CD4-positive, alpha-beta T cell (primary cell): ENCODE measurements at regions not wholly inside any gene's neighbourhood (a gene's known extent, or its start where the extent isn't known, plus 50 kb on each side); places are given as distances from the start of the nearest gene placed in this dataset.

Experiments used
- ATAC-seq: fragments of 200-7000 bp; cut with Tn5 transposase; one replicate; pipeline ENCODE4 v1.10.0; 2022; ENCODE audit warnings: mild to moderate bottlenecking; ENCODE audit not compliant: poor library complexity
- CTCF ChIA-PET: fragments of 350-600 bp; sonication (Branson Sonifier 250); formaldehyde crosslinking; loops from one replicate; lab custom pipeline; 2021; ENCODE audit warnings: antibody characterized with exemption, inconsistent platforms; lab: Charles Lee
- POLR2A ChIA-PET: fragments of 350-600 bp; sonication (Branson Sonifier 250); formaldehyde crosslinking; loops from one replicate; lab custom pipeline; 2021; ENCODE audit warnings: antibody characterized with exemption, inconsistent platforms; lab: Charles Lee
- DNase-seq, 14 experiments: peaks; one replicate each; pipeline ENCODE4 v3.0.0-alpha.2; 2013 to 2020; ENCODE audit warnings: mixed read lengths in 2 of 14
- H3K27ac ChIP-seq, 2 donors: one replicate each; pipeline versions ENCODE4 v1.5.1 to v1.7.0; 2013; ENCODE audit warnings: low read length in 2 of 2, low read depth in 1 of 2, mild to moderate bottlenecking in 1 of 2
- H3K27me3 ChIP-seq, 2 experiments: 1 replicate in 1 of 2; 2 replicates in 1 of 2; pipeline versions ENCODE4 v1.6.1 to v1.7.0; 2013; ENCODE audit warnings: low read length in 2 of 2, control low read depth in 1 of 2, mild to moderate bottlenecking in 1 of 2, moderate library complexity in 1 of 2; ENCODE audit not compliant: insufficient read depth in 2 of 2, control insufficient read depth in 1 of 2
- H3K36me3 ChIP-seq: one replicate; pipeline ENCODE4 v1.6.1; 2013; ENCODE audit warnings: low read length, control low read depth; ENCODE audit not compliant: insufficient read depth
- H3K4me1 ChIP-seq: one replicate; pipeline ENCODE4 v1.6.1; 2013; ENCODE audit warnings: low read length, control low read depth; ENCODE audit not compliant: insufficient read depth
- H3K4me3 ChIP-seq: one replicate; pipeline ENCODE4 v1.5.1; 2013; ENCODE audit warnings: mild to moderate bottlenecking, low read length, moderate library complexity
- H3K9me3 ChIP-seq, 2 experiments: 1 replicate in 1 of 2; 2 replicates in 1 of 2; pipeline versions ENCODE4 v1.6.1 to v1.7.0; 2013; ENCODE audit warnings: low read length in 2 of 2, mild to moderate bottlenecking in 2 of 2, control low read depth in 1 of 2, moderate library complexity in 1 of 2; ENCODE audit not compliant: control insufficient read depth in 1 of 2, insufficient read depth in 1 of 2
- H3K27ac Mint-ChIP-seq: one replicate; pipeline ENCODE4 v1.8.0; 2020; ENCODE audit warnings: mixed read lengths
- H3K27me3 Mint-ChIP-seq: one replicate; pipeline ENCODE4 v1.8.0; 2021; ENCODE audit warnings: mixed read lengths
- H3K36me3 Mint-ChIP-seq: one replicate; pipeline ENCODE4 v1.8.0; 2021; ENCODE audit warnings: low read depth, mixed read lengths
- H3K4me1 Mint-ChIP-seq: one replicate; pipeline ENCODE4 v1.8.0; 2021; ENCODE audit warnings: low read depth, mixed read lengths
- H3K4me3 Mint-ChIP-seq: one replicate; pipeline ENCODE4 v1.8.0; 2020; ENCODE audit warnings: mild to moderate bottlenecking, mixed read lengths
- H3K9me3 Mint-ChIP-seq: one replicate; pipeline ENCODE4 v1.8.0; 2020; ENCODE audit warnings: mixed read lengths
- intact Hi-C, 2 experiments: fragments of 100-400 bp; cut with DNase I in 1 of 2; cut with micrococcal nuclease in 1 of 2; formaldehyde crosslinking; loops; one replicate each; pipeline versions ENCODE4 v1.15.1 to v1.9.0; 2023 to 2025; cut with DNase I, micrococcal nuclease
- TF ChIP-seq, protein P1 (sequence below): fragments of 200-600 bp; IDR thresholded peaks from one replicate; pipeline ENCODE4 v1.8.0; 2022; ENCODE audit warnings: antibody characterized with exemption, mild to moderate bottlenecking

DNA sequence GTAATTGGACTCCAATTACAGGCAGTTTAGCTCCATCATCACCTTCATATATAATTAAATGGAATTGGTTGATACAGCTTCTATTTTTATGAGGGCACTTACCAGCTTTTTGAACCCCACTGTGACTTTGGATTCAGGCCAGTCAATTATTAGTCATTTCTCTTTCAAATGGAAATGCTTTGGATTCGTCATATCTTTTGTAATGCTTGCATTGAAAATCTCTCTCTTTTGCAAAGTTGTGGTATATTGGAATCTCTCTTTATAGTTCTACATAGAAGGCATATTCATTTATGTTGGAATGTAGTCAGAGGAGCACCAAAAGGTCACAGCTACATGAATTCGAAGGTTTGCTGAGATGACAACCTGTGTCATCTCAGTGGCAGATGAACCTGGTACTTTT lies 1074.3 kb upstream of the SLC10A2 start:
- ChIA-PET CTCF (no interaction called here), POLR2A (no interaction called here)
- Mint-ChIP-seq H3K9me3 (no peaks in the 10 kb centered on the region), H3K36me3 (no peaks in the 10 kb centered on the region), H3K4me1 (no peaks in the 10 kb centered on the region), H3K27ac (no peak overlapping the region), H3K4me3 (no peak overlapping the region), H3K27me3 (no peaks in the 10 kb centered on the region)
- ATAC-seq (no peak), DNase-seq (no peak)
- Histone ChIP-seq H3K9me3 (no peaks in the 10 kb centered on the region), H3K27me3 (no peaks in the 10 kb centered on the region), H3K4me1 (no peaks in the 10 kb centered on the region), H3K4me3 (no peak overlapping the region), H3K27ac (no peak overlapping the region), H3K36me3 (no peaks in the 10 kb centered on the region)
- intact Hi-C loops, result no loop called here
- TF ChIP-seq, protein P1, sequence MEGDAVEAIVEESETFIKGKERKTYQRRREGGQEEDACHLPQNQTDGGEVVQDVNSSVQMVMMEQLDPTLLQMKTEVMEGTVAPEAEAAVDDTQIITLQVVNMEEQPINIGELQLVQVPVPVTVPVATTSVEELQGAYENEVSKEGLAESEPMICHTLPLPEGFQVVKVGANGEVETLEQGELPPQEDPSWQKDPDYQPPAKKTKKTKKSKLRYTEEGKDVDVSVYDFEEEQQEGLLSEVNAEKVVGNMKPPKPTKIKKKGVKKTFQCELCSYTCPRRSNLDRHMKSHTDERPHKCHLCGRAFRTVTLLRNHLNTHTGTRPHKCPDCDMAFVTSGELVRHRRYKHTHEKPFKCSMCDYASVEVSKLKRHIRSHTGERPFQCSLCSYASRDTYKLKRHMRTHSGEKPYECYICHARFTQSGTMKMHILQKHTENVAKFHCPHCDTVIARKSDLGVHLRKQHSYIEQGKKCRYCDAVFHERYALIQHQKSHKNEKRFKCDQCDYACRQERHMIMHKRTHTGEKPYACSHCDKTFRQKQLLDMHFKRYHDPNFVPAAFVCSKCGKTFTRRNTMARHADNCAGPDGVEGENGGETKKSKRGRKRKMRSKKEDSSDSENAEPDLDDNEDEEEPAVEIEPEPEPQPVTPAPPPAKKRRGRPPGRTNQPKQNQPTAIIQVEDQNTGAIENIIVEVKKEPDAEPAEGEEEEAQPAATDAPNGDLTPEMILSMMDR, result no peak

DNA sequence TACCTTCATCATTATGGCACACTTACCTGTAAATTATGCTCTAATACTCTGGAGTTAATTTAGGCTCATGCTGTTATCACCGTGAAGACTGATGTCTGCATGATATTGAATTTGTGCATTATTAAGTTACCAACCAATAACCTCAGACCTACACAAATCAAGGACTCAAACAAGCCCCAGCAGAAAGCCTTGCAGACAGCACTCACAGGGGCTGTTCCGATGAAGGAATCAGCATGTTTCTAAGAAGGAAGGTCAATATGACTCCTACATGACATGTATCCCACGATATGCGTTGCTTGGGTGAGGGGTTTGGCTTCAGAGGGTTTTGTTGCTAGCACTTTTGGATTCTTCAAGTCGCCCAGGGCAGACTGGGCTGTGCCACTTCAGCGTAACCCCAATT lies 1071.2 kb upstream of the SLC10A2 start:
- Mint-ChIP-seq H3K27ac (no peak overlapping the region), H3K27me3 (no peaks in the 10 kb centered on the region), H3K4me1 (no peaks in the 10 kb centered on the region), H3K4me3 (no peak overlapping the region), H3K36me3 (no peaks in the 10 kb centered on the region), H3K9me3 (no peaks in the 10 kb centered on the region)
- POLR2A ChIA-PET, result no interaction called here
- intact Hi-C loops, result no loop called here
- TF ChIP-seq, protein P1, result no peak
- Histone ChIP-seq H3K27ac (no peak overlapping the region), H3K27me3 (no peaks in the 10 kb centered on the region), H3K36me3 (no peaks in the 10 kb centered on the region), H3K4me3 (no peak overlapping the region), H3K9me3 (peaks cover 0 to 3% of the 10 kb centered on the region in 2 experiments), H3K4me1 (no peaks in the 10 kb centered on the region)
- ATAC-seq (no peak), DNase-seq (no peak)
- CTCF ChIA-PET, result no interaction called here

DNA sequence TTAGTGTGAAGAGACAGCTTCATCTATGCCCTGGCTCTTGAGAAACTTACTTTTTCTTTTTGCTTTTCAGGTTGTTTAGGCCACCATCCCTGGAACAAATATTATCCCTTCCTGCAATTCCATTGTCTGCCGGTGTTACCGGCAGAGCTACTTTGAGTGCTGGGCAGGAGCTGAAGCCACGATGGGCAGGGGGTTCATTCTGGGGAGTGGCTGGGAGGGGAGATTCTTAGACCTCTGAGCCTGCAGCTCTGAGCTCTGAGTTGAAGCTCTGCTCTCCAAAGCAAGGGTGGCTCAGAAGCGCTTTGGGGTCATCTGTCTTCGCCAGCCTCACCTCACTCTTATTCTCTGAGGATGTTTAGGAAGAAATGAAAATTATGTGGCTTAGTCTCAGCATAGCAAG lies 1066.6 kb upstream of the SLC10A2 start:
- Mint-ChIP-seq H3K36me3 (no peaks in the 10 kb centered on the region), H3K4me1 (no peaks in the 10 kb centered on the region), H3K9me3 (no peaks in the 10 kb centered on the region), H3K27ac (no peak overlapping the region), H3K27me3 (no peaks in the 10 kb centered on the region), H3K4me3 (no peak overlapping the region)
- Histone ChIP-seq H3K27ac (no peak overlapping the region), H3K4me3 (no peak overlapping the region), H3K4me1 (no peaks in the 10 kb centered on the region), H3K27me3 (no peaks in the 10 kb centered on the region), H3K36me3 (no peaks in the 10 kb centered on the region), H3K9me3 (peaks cover 0 to 3% of the 10 kb centered on the region in 2 experiments)
- TF ChIP-seq, protein P1, result no peak
- DNase-seq, result no peak
- CTCF ChIA-PET, result no interaction called here
- intact Hi-C loops, result no loop called here
- no peak for ATAC-seq
- POLR2A ChIA-PET, result no interaction called here
